ENCODE measurements at regions not wholly inside any gene's neighbourhood (a gene's known extent, or its start where the extent isn't known, plus 50 kb on each side); places are given as distances from the start of the nearest gene placed in this dataset.

GRCh38 chr3:23697416-23697815 is 108.3 kb upstream of the UBE2E1 start:
- TF ChIP-seq SPI1 (IDR thresholded peaks at IDR 0.05; ENCODE audit: borderline replicate concordance, low read depth) = no peak
- no peak for TF ChIP-seq CTCF (IDR thresholded peaks at IDR 0.05; ENCODE audit: insufficient read depth, low read length)

GRCh38 chr3:23698652-23699313 is 107.0 kb upstream of the UBE2E1 start:
- no peaks in the 10 kb centered on the region for H3K27me3 ChIP-seq (ENCODE audit: insufficient read depth, poor library complexity, severe bottlenecking)
- H3K4me3 ChIP-seq (replicated peaks; ENCODE audit: insufficient read depth, low read length) = no peak overlapping the region
- TF ChIP-seq POLR2AphosphoS5 (IDR thresholded peaks at IDR 0.05; ENCODE audit: low read depth) (no peak), GABPA (IDR thresholded peaks at IDR 0.05; ENCODE audit: low read depth) (no peak), CTCF (IDR thresholded peaks at IDR 0.05; ENCODE audit: insufficient read depth, low read length) (no peak)
- no peak for DNase-seq (ENCODE audit: low read depth in 1 of 2, low spot score in 1 of 2)
- no peak overlapping the region for H3K27ac ChIP-seq (replicated peaks)

More at GRCh38 chr3:23697416-23697815, 108.3 kb upstream of the UBE2E1 start:
- Histone ChIP-seq H3K27me3 (ENCODE audit: insufficient read depth, poor library complexity, severe bottlenecking) (no peaks in the 10 kb centered on the region), H3K4me3 (replicated peaks; ENCODE audit: insufficient read depth, low read length) (no peak overlapping the region), H3K27ac (replicated peaks) (no peak overlapping the region)
- DNase-seq (ENCODE audit: low read depth in 1 of 2, low spot score in 1 of 2) = no peak

GRCh38 chr3:23700616-23701015 is 105.1 kb upstream of the UBE2E1 start:
- Histone ChIP-seq H3K4me3 (replicated peaks; ENCODE audit: insufficient read depth, low read length) (no peak overlapping the region), H3K27me3 (ENCODE audit: insufficient read depth, poor library complexity, severe bottlenecking) (no peaks in the 10 kb centered on the region), H3K27ac (replicated peaks) (no peak overlapping the region)
- TF ChIP-seq GABPA (IDR thresholded peaks at IDR 0.05; ENCODE audit: low read depth) (no peak), CTCF (IDR thresholded peaks at IDR 0.05; ENCODE audit: insufficient read depth, low read length) (no peak), SPI1 (IDR thresholded peaks at IDR 0.05; ENCODE audit: borderline replicate concordance, low read depth) (no peak), POLR2AphosphoS5 (IDR thresholded peaks at IDR 0.05; ENCODE audit: low read depth) (no peak), REST (IDR thresholded peaks at IDR 0.05; ENCODE audit: insufficient replicate concordance, low read depth) (no peak)
- no peak for DNase-seq (ENCODE audit: low read depth in 1 of 2, low spot score in 1 of 2)

GRCh38 chr3:23701716-23702597 is 103.8 kb upstream of the UBE2E1 start:
- Histone ChIP-seq H3K4me3 (replicated peaks; ENCODE audit: insufficient read depth, low read length) (no peak overlapping the region), H3K27me3 (ENCODE audit: insufficient read depth, poor library complexity, severe bottlenecking) (no peaks in the 10 kb centered on the region), H3K27ac (replicated peaks) (no peak overlapping the region)
- TF ChIP-seq GABPA (IDR thresholded peaks at IDR 0.05; ENCODE audit: low read depth) (no peak), CTCF (IDR thresholded peaks at IDR 0.05; ENCODE audit: insufficient read depth, low read length) (no peak), POLR2AphosphoS5 (IDR thresholded peaks at IDR 0.05; ENCODE audit: low read depth) (no peak), REST (IDR thresholded peaks at IDR 0.05; ENCODE audit: insufficient replicate concordance, low read depth) (no peak), SPI1 (IDR thresholded peaks at IDR 0.05; ENCODE audit: borderline replicate concordance, low read depth) (no peak)
- no peak for DNase-seq (ENCODE audit: low read depth in 1 of 2, low spot score in 1 of 2)
